H9 (cell line): ENCODE measurements at regions not wholly inside any gene's neighbourhood (a gene's known extent, or its start where the extent isn't known, plus 50 kb on each side); places are given as distances from the start of the nearest gene placed in this dataset.

Experiments used
- DNase-seq: peaks from one replicate; pipeline ENCODE4 v3.0.0-alpha.2; 2017
- H2AFZ ChIP-seq: one replicate; pipeline ENCODE4 v1.6.1; 2013; ENCODE audit warnings: mild to moderate bottlenecking, low read length, control low read depth, moderate library complexity
- H2AK5ac ChIP-seq: 2 replicates; pipeline ENCODE4 v1.6.1; 2013; ENCODE audit warnings: low read length, control low read depth, mixed read lengths; ENCODE audit not compliant: insufficient read length
- H2BK120ac ChIP-seq: one replicate; pipeline ENCODE4 v1.6.1; 2013; ENCODE audit warnings: low read depth, mild to moderate bottlenecking, low read length, control low read depth, inconsistent platforms; ENCODE audit not compliant: poor library complexity, severe bottlenecking
- H2BK12ac ChIP-seq: 2 replicates; pipeline ENCODE4 v1.6.1; 2013; ENCODE audit warnings: low read length, control low read depth, mixed read lengths, low read depth; ENCODE audit not compliant: insufficient read length
- H2BK15ac ChIP-seq: 2 replicates; pipeline ENCODE4 v1.6.1; 2013; ENCODE audit warnings: low read depth, low read length, control low read depth
- H2BK20ac ChIP-seq: one replicate; pipeline ENCODE4 v1.6.1; 2013; ENCODE audit warnings: low read depth, mild to moderate bottlenecking, low read length, control low read depth, inconsistent platforms; ENCODE audit not compliant: poor library complexity, severe bottlenecking
- H2BK5ac ChIP-seq: 2 replicates; pipeline ENCODE4 v1.6.1; 2013; ENCODE audit warnings: low read length, control low read depth, mixed read lengths; ENCODE audit not compliant: insufficient read length
- H3K14ac ChIP-seq: 2 replicates; pipeline ENCODE4 v1.6.1; 2013; ENCODE audit warnings: low read length, control low read depth; ENCODE audit not compliant: insufficient read depth
- H3K18ac ChIP-seq: 2 replicates; pipeline ENCODE4 v1.6.1; 2013; ENCODE audit warnings: low read depth, mild to moderate bottlenecking, mixed read lengths, low read length, control low read depth; ENCODE audit not compliant: insufficient read length
- H3K23ac ChIP-seq: 2 replicates; pipeline ENCODE4 v1.6.1; 2013; ENCODE audit warnings: low read length, control low read depth, mixed read lengths, low read depth; ENCODE audit not compliant: insufficient read length
- H3K23me2 ChIP-seq: 2 replicates; pipeline ENCODE4 v1.6.1; 2013; ENCODE audit warnings: low read depth, mild to moderate bottlenecking, mixed read lengths, low read length, control low read depth; ENCODE audit not compliant: insufficient read length, poor library complexity, severe bottlenecking
- H3K27ac ChIP-seq: 2 replicates; pipeline ENCODE4 v1.5.1; 2013; ENCODE audit warnings: low read length, control low read depth, mixed read lengths, low read depth; ENCODE audit not compliant: insufficient read length
- H3K27me3 ChIP-seq: 2 replicates; pipeline ENCODE4 v1.6.1; 2013; ENCODE audit warnings: low read length, control low read depth, inconsistent platforms; ENCODE audit not compliant: insufficient read depth
- H3K4ac ChIP-seq: 2 replicates; pipeline ENCODE4 v1.6.1; 2013; ENCODE audit warnings: low read depth, mild to moderate bottlenecking, control low read depth, inconsistent platforms, low read length, moderate library complexity
- H3K4me1 ChIP-seq: 2 replicates; pipeline ENCODE4 v1.6.1; 2013; ENCODE audit warnings: low read length, control low read depth, inconsistent platforms; ENCODE audit not compliant: insufficient read depth
- H3K4me2 ChIP-seq: 2 replicates; pipeline ENCODE4 v1.6.1; 2013; ENCODE audit warnings: low read length, control low read depth, mixed read lengths; ENCODE audit not compliant: insufficient read length, insufficient read depth
- H3K56ac ChIP-seq: 2 replicates; pipeline ENCODE4 v1.6.1; 2013; ENCODE audit warnings: low read depth, mild to moderate bottlenecking, mixed read lengths, low read length, control low read depth; ENCODE audit not compliant: insufficient read length
- H3K79me1 ChIP-seq: 2 replicates; pipeline ENCODE4 v1.6.1; 2013; ENCODE audit warnings: low read depth, mild to moderate bottlenecking, moderate library complexity, low read length, control low read depth, inconsistent platforms; ENCODE audit not compliant: insufficient read depth, poor library complexity, severe bottlenecking
- H3K79me2 ChIP-seq: 2 replicates; pipeline ENCODE4 v1.6.1; 2013; ENCODE audit warnings: low read length, control low read depth, inconsistent platforms; ENCODE audit not compliant: insufficient read depth
- H3K9ac ChIP-seq: 2 replicates; pipeline ENCODE4 v1.6.1; 2013; ENCODE audit warnings: low read length, control low read depth, mixed read lengths; ENCODE audit not compliant: insufficient read length; ENCODE audit errors: extremely low read depth
- H3K9me3 ChIP-seq: one replicate; pipeline ENCODE4 v1.6.1; 2013; ENCODE audit warnings: low read depth, low read length, inconsistent platforms; ENCODE audit not compliant: control insufficient read depth
- H3T11ph ChIP-seq: one replicate; pipeline ENCODE4 v1.6.1; 2013; ENCODE audit warnings: mild to moderate bottlenecking, low read length, control low read depth, inconsistent platforms
- H4K20me1 ChIP-seq: one replicate; pipeline ENCODE4 v1.6.1; 2013; ENCODE audit not compliant: control insufficient read depth, insufficient read length, insufficient read depth
- H4K5ac ChIP-seq: 2 replicates; pipeline ENCODE4 v1.6.1; 2013; ENCODE audit warnings: low read depth, mild to moderate bottlenecking, mixed read lengths, low read length, control low read depth; ENCODE audit not compliant: insufficient read length
- H4K8ac ChIP-seq: replicated peaks from 2 replicates; pipeline ENCODE4 v1.6.1; 2013; ENCODE audit warnings: low read length, control low read depth, mixed read lengths, low read depth; ENCODE audit not compliant: insufficient read length
- H4K91ac ChIP-seq: 2 replicates; pipeline ENCODE4 v1.6.1; 2013; ENCODE audit warnings: low read depth, mild to moderate bottlenecking, moderate library complexity, mixed read lengths, low read length, control low read depth; ENCODE audit not compliant: insufficient read length
- H3K27ac Mint-ChIP-seq, 3 experiments: 2 replicates in 2 of 3; 3 replicates in 1 of 3; pipeline ENCODE4 v1.8.0; 2020 to 2021; ENCODE audit warnings: mixed read lengths in 3 of 3, mild to moderate bottlenecking in 1 of 3, moderate library complexity in 1 of 3
- H3K27me3 Mint-ChIP-seq: 2 replicates; pipeline ENCODE4 v1.8.0; 2021; ENCODE audit warnings: low read depth, mild to moderate bottlenecking, moderate library complexity, mixed read lengths
- H3K36me3 Mint-ChIP-seq, 3 experiments: 2 replicates in 2 of 3; 3 replicates in 1 of 3; pipeline ENCODE4 v1.8.0; 2020 to 2021; ENCODE audit warnings: low read depth in 3 of 3, mixed read lengths in 3 of 3; ENCODE audit not compliant: insufficient read depth in 1 of 3
- H3K4me1 Mint-ChIP-seq, 2 experiments: 2 replicates each; pipeline ENCODE4 v1.8.0; 2020; ENCODE audit warnings: mixed read lengths in 2 of 2
- H3K4me3 Mint-ChIP-seq, 2 experiments: 2 replicates in 1 of 2; 3 replicates in 1 of 2; pipeline ENCODE4 v1.8.0; 2020 to 2021; ENCODE audit warnings: mild to moderate bottlenecking in 2 of 2, mixed read lengths in 2 of 2, moderate library complexity in 1 of 2
- H3K9me3 Mint-ChIP-seq, 2 experiments: 2 replicates in 1 of 2; 3 replicates in 1 of 2; pipeline ENCODE4 v1.8.0; 2020; ENCODE audit warnings: mild to moderate bottlenecking in 2 of 2, mixed read lengths in 2 of 2, moderate library complexity in 1 of 2
- WGBS: extraction: QIAGEN DNeasy Blood & Tissue Kit; methylation state at CpG from one replicate; pipeline ENCODE4 v1.1.7; 2013; ENCODE audit warnings: missing lambda C conversion rate, low lambda C conversion rate, mixed read lengths; ENCODE audit not compliant: insufficient read length; ENCODE audit errors: extremely low coverage; 5-methylcytosine and 5-hydroxymethylcytosine counted together
- TF ChIP-seq, protein P1 (sequence below): fragments of 200-600 bp; sonication (generic); conservative IDR thresholded peaks from 3 replicates; pipeline ENCODE4 v1.8.0; 2021; ENCODE audit warnings: antibody characterized with exemption, mild to moderate bottlenecking

DNA sequence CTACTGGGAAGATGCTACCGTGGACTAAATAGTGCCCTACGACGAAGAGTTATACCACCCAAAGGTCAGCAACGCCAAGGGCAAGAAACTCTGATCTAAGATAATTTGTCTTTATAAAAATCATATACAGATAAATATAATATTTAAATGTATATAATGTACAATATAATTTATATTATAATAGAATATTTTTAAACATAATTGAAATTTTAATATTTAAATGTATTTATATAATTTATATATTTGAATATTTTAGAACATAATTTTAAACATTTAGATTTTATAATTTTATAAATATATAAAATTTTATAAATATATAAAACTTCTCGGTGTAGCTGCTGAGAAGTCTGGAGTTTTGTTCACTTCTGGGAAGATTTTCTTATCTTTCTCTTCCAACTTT is 209.2 kb downstream of the FOXL1 start:
- Histone ChIP-seq H3K14ac (no peak overlapping the region), H2BK20ac (no peak overlapping the region), H3K4me2 (no peak overlapping the region), H2AFZ (no peak overlapping the region), H2BK15ac (no peak overlapping the region), H3K23ac (no peak overlapping the region), H4K91ac (no peak overlapping the region), H2BK12ac (no peak overlapping the region), H3K18ac (no peak overlapping the region), H2BK5ac (no peak overlapping the region), H2BK120ac (no peak overlapping the region), H3K4ac (no peak overlapping the region), H3K79me2 (no peaks in the 10 kb centered on the region), H3K56ac (no peak overlapping the region), H3K23me2 (no peaks in the 10 kb centered on the region), H3K9ac (no peak overlapping the region), H3T11ph (no peak overlapping the region), H3K4me1 (peaks cover 10% of the 10 kb centered on the region), H4K8ac (no peak overlapping the region), H3K9me3 (no peaks in the 10 kb centered on the region), H4K20me1 (no peaks in the 10 kb centered on the region), H3K79me1 (no peaks in the 10 kb centered on the region), H3K27ac (no peak overlapping the region), H4K5ac (no peak overlapping the region), H3K27me3 (no peaks in the 10 kb centered on the region), H2AK5ac (no peak overlapping the region)
- Mint-ChIP-seq H3K27me3 (peaks cover 5% of the 10 kb centered on the region), H3K27ac (no peak overlapping the region), H3K9me3 (no peaks in the 10 kb centered on the region), H3K4me1 (peaks cover 27 to 36% of the 10 kb centered on the region in 2 experiments), H3K4me3 (no peak overlapping the region; a peak in 1 of 5 replicates), H3K36me3 (no peaks in the 10 kb centered on the region)
- no peak for DNase-seq
- TF ChIP-seq, protein P1, sequence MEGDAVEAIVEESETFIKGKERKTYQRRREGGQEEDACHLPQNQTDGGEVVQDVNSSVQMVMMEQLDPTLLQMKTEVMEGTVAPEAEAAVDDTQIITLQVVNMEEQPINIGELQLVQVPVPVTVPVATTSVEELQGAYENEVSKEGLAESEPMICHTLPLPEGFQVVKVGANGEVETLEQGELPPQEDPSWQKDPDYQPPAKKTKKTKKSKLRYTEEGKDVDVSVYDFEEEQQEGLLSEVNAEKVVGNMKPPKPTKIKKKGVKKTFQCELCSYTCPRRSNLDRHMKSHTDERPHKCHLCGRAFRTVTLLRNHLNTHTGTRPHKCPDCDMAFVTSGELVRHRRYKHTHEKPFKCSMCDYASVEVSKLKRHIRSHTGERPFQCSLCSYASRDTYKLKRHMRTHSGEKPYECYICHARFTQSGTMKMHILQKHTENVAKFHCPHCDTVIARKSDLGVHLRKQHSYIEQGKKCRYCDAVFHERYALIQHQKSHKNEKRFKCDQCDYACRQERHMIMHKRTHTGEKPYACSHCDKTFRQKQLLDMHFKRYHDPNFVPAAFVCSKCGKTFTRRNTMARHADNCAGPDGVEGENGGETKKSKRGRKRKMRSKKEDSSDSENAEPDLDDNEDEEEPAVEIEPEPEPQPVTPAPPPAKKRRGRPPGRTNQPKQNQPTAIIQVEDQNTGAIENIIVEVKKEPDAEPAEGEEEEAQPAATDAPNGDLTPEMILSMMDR, result no peak
- WGBS, result no CpG with 5 or more reads among the region's 5 CpGs
